H1 (cell line): ENCODE measurements at regions not wholly inside any gene's neighbourhood (a gene's known extent, or its start where the extent isn't known, plus 50 kb on each side); places are given as distances from the start of the nearest gene placed in this dataset.

Source experiments
- ASH2L ChIP-seq: fragments of 200-600, 300-600 bp; sonication (generic); IDR thresholded peaks from one replicate; pipeline ENCODE4 v1.7.1; 2017; ENCODE audit warnings: low read length
- BACH1 ChIP-seq: IDR thresholded peaks from 2 replicates; pipeline ENCODE4 v1.6.1; 2012; ENCODE audit warnings: low read length, improper control_type of control experiment
- EP300 ChIP-seq, 2 experiments: IDR thresholded peaks; 1 replicate in 1 of 2; 2 replicates in 1 of 2; pipeline ENCODE4 v1.6.1; 2011 to 2012; ENCODE audit warnings: low read depth in 2 of 2, low read length in 2 of 2, mild to moderate bottlenecking in 2 of 2, borderline replicate concordance in 1 of 2, inconsistent platforms in 1 of 2, moderate library complexity in 1 of 2
- POLR2A ChIP-seq, 2 experiments: IDR thresholded peaks; 1 replicate in 1 of 2; 2 replicates in 1 of 2; pipeline ENCODE4 v1.6.1; 2011; ENCODE audit warnings: low read depth in 2 of 2, low read length in 2 of 2, mild to moderate bottlenecking in 2 of 2; ENCODE audit errors: control extremely low read depth in 1 of 2
- POLR2AphosphoS5 ChIP-seq: IDR thresholded peaks from 2 replicates; pipeline ENCODE4 v1.6.1; 2011; ENCODE audit warnings: low read depth, low read length
- RAD21 ChIP-seq, 2 experiments: IDR thresholded peaks in 1 of 2; conservative IDR thresholded peaks in 1 of 2; 2 replicates each; pipeline ENCODE4 v1.6.1; 2011; ENCODE audit warnings: low read depth in 2 of 2, low read length in 2 of 2, improper control_type of control experiment in 1 of 2, inconsistent platforms in 1 of 2, mild to moderate bottlenecking in 1 of 2, moderate library complexity in 1 of 2
- RNF2 ChIP-seq: fragments of 200-900, 300-1000 bp; sonication (generic); IDR thresholded peaks from 2 replicates; pipeline ENCODE4 v1.7.1; 2016; ENCODE audit warnings: borderline replicate concordance, low read depth, mild to moderate bottlenecking, antibody characterized with exemption, low read length; ENCODE audit not compliant: poor library complexity, severe bottlenecking; ENCODE audit errors: missing control alignments
- ZNF274 ChIP-seq: IDR thresholded peaks from 2 replicates; pipeline ENCODE4 v1.7.0; 2012; ENCODE audit warnings: low read length, borderline replicate concordance; ENCODE audit errors: extremely low read depth
- TF ChIP-seq, protein P1 (sequence below), 3 experiments: IDR thresholded peaks; 1 replicate in 2 of 3; 2 replicates in 1 of 3; pipeline versions ENCODE4 v1.5.1 to v1.6.1; 2011; ENCODE audit warnings: low read length in 3 of 3, mild to moderate bottlenecking in 3 of 3, inconsistent platforms in 2 of 3, low read depth in 1 of 3, moderate library complexity in 1 of 3; ENCODE audit not compliant: insufficient read depth in 1 of 3; ENCODE audit errors: control extremely low read depth in 1 of 3
- TF ChIP-seq, protein P2 (sequence below): IDR thresholded peaks from 2 replicates; pipeline ENCODE4 v1.6.1; 2012; ENCODE audit warnings: inconsistent platforms

GRCh38 chr1:191405417-191405816, 752.8 kb upstream of the RGS18 start:
- TF ChIP-seq POLR2A (IDR thresholded peaks at IDR 0.05; ENCODE audit: control extremely low read depth in 1 of 2, low read depth in 2 of 2, low read length in 2 of 2) (no peak), POLR2AphosphoS5 (no peak), BACH1 (no peak), ZNF274 (no peak), RAD21 (IDR thresholded peaks at IDR 0.05 in 1 of 2, conservative IDR thresholded peaks at IDR 0.05 in 1 of 2; ENCODE audit: low read depth in 2 of 2, low read length in 2 of 2) (no peak), RNF2 (no peak), ASH2L (no peak), EP300 (IDR thresholded peaks at IDR 0.05; ENCODE audit: borderline replicate concordance in 1 of 2, low read depth in 2 of 2, low read length in 2 of 2) (no peak)
- TF ChIP-seq, protein P1, sequence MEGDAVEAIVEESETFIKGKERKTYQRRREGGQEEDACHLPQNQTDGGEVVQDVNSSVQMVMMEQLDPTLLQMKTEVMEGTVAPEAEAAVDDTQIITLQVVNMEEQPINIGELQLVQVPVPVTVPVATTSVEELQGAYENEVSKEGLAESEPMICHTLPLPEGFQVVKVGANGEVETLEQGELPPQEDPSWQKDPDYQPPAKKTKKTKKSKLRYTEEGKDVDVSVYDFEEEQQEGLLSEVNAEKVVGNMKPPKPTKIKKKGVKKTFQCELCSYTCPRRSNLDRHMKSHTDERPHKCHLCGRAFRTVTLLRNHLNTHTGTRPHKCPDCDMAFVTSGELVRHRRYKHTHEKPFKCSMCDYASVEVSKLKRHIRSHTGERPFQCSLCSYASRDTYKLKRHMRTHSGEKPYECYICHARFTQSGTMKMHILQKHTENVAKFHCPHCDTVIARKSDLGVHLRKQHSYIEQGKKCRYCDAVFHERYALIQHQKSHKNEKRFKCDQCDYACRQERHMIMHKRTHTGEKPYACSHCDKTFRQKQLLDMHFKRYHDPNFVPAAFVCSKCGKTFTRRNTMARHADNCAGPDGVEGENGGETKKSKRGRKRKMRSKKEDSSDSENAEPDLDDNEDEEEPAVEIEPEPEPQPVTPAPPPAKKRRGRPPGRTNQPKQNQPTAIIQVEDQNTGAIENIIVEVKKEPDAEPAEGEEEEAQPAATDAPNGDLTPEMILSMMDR (IDR thresholded peaks at IDR 0.05; ENCODE audit: control extremely low read depth in 1 of 3, insufficient read depth in 1 of 3, low read depth in 1 of 3, low read length in 3 of 3), result no peak
- TF ChIP-seq, protein P2, sequence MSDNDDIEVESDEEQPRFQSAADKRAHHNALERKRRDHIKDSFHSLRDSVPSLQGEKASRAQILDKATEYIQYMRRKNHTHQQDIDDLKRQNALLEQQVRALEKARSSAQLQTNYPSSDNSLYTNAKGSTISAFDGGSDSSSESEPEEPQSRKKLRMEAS, result no peak
